ENCODE measurements at regions not wholly inside any gene's neighbourhood (a gene's known extent, or its start where the extent isn't known, plus 50 kb on each side); places are given as distances from the start of the nearest gene placed in this dataset.

DNA sequence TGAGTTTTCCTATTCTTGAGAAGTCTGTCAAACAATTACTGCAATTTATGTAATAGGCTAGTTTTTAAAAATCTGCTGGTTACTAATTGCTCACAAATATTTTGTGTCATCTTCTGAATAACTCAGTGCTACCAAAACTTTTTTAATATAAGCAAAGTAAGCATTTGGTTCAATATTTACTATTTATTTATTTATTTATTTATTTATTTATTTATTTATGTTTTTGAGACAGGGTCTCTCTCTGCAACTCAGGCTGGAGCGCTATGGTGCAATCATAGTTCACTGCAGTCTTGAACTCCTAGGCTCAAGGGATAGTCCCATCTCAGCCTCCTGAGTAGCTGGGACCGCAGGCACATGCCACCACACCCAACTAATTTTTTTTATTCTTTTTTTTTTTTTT is 60.4 kb upstream of the CDH20 start:
- Mint-ChIP-seq H3K27ac (no peak overlapping the region), H3K27me3 (ENCODE audit: low read depth in 2 of 2) (no peaks in the 10 kb centered on the region), H3K4me3 (no peak overlapping the region), H3K9me3 (peaks cover 7 to 8% of the 10 kb centered on the region in 2 donors), H3K36me3 (no peaks in the 10 kb centered on the region), H3K4me1 (no peaks in the 10 kb centered on the region)
- no peaks in the 10 kb centered on the region for H3K36me3 ChIP-seq (ENCODE audit: control insufficient read depth, insufficient read depth, low read length)
- ATAC-seq (no peak), DNase-seq (no peak)
- intact Hi-C loops (cut with micrococcal nuclease) = no loop called here
- H3K9me3 ChIP-seq (ENCODE audit: control insufficient read depth, insufficient read depth, low read length) = no peaks in the 10 kb centered on the region
- 91% methylated on average over 1 of the region's 2 CpGs for WGBS (ENCODE audit: insufficient coverage)
- no peaks in the 10 kb centered on the region for H3K4me1 ChIP-seq (ENCODE audit: control insufficient read depth, insufficient read depth, low read length)
- no peak overlapping the region for H3K4me3 ChIP-seq (ENCODE audit: low read length)
- H3K27ac ChIP-seq (ENCODE audit: low read length) = no peak overlapping the region
- TF ChIP-seq CTCF (IDR thresholded peaks at IDR 0.05) = no peak
- no peaks in the 10 kb centered on the region for H3K27me3 ChIP-seq (ENCODE audit: control insufficient read depth, insufficient read depth, low read length)

GRCh38 chr18:61273533-61273932 is 59.7 kb upstream of the CDH20 start:
- no peaks in the 10 kb centered on the region for H3K36me3 Mint-ChIP-seq
- Histone ChIP-seq H3K9me3 (ENCODE audit: control insufficient read depth, insufficient read depth, low read length) (no peaks in the 10 kb centered on the region), H3K4me3 (ENCODE audit: low read length) (no peak overlapping the region), H3K4me1 (ENCODE audit: control insufficient read depth, insufficient read depth, low read length) (no peaks in the 10 kb centered on the region), H3K27ac (ENCODE audit: low read length) (no peak overlapping the region), H3K36me3 (ENCODE audit: control insufficient read depth, insufficient read depth, low read length) (no peaks in the 10 kb centered on the region), H3K27me3 (ENCODE audit: control insufficient read depth, insufficient read depth, low read length) (no peaks in the 10 kb centered on the region)
- H3K27ac Mint-ChIP-seq = no peak overlapping the region
- WGBS (ENCODE audit: insufficient coverage) = 83% methylated on average over 3 of the region's 3 CpGs
- no peak for TF ChIP-seq CTCF (IDR thresholded peaks at IDR 0.05)
- DNase-seq (no peak), ATAC-seq (no peak)
- no peaks in the 10 kb centered on the region for H3K27me3 Mint-ChIP-seq (ENCODE audit: low read depth in 2 of 2)
- intact Hi-C loops (cut with micrococcal nuclease) = no loop called here
- no peak overlapping the region for H3K4me3 Mint-ChIP-seq
- H3K4me1 Mint-ChIP-seq = no peaks in the 10 kb centered on the region
- H3K9me3 Mint-ChIP-seq = peaks cover 8 to 9% of the 10 kb centered on the region in 2 donors

- Mint-ChIP-seq H3K27ac (no peak overlapping the region), H3K9me3 (peaks cover 4 to 9% of the 10 kb centered on the region in 2 donors), H3K4me3 (no peak overlapping the region), H3K4me1 (no peaks in the 10 kb centered on the region), H3K36me3 (no peaks in the 10 kb centered on the region), H3K27me3 (ENCODE audit: low read depth in 2 of 2) (no peaks in the 10 kb centered on the region)
- Histone ChIP-seq H3K4me1 (ENCODE audit: control insufficient read depth, insufficient read depth, low read length) (no peaks in the 10 kb centered on the region), H3K27me3 (ENCODE audit: control insufficient read depth, insufficient read depth, low read length) (no peaks in the 10 kb centered on the region), H3K27ac (ENCODE audit: low read length) (no peak overlapping the region), H3K36me3 (ENCODE audit: control insufficient read depth, insufficient read depth, low read length) (no peaks in the 10 kb centered on the region), H3K9me3 (ENCODE audit: control insufficient read depth, insufficient read depth, low read length) (no peaks in the 10 kb centered on the region), H3K4me3 (ENCODE audit: low read length) (no peak overlapping the region)
- no peak for TF ChIP-seq CTCF (IDR thresholded peaks at IDR 0.05)
- intact Hi-C loops (cut with micrococcal nuclease) = no loop called here
- DNase-seq = no peak
- no peak for ATAC-seq
These were observed 58.7 kb upstream of the CDH20 start for GRCh38 chr18:61274416-61274960.

DNA sequence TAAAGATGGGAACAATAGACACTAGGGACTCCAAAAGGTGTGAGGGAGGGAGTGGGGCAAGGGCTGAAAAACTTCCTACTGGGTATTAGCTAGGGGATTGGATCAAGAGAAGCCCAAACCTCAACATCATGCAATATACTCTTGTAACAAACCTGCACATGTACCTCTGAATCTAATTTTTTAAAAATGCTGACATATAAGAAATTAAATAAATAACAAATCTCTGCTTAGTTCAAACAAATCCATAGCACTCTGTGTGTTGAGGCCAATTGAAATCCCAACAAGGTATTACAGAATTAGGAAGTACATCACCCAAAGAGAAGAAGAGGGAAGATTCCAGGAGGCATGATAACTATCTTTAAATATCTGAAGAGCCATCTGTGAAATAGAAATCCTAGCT is 55.4 kb upstream of the CDH20 start:
- Mint-ChIP-seq H3K4me3 (no peak overlapping the region), H3K27ac (no peak overlapping the region), H3K36me3 (no peaks in the 10 kb centered on the region), H3K27me3 (ENCODE audit: low read depth in 2 of 2) (no peaks in the 10 kb centered on the region), H3K9me3 (peaks cover 8 to 10% of the 10 kb centered on the region in 2 donors), H3K4me1 (no peaks in the 10 kb centered on the region)
- ATAC-seq = no peak
- Histone ChIP-seq H3K4me3 (ENCODE audit: low read length) (no peak overlapping the region), H3K9me3 (ENCODE audit: control insufficient read depth, insufficient read depth, low read length) (no peaks in the 10 kb centered on the region), H3K4me1 (ENCODE audit: control insufficient read depth, insufficient read depth, low read length) (no peaks in the 10 kb centered on the region), H3K27me3 (ENCODE audit: control insufficient read depth, insufficient read depth, low read length) (no peaks in the 10 kb centered on the region), H3K36me3 (ENCODE audit: control insufficient read depth, insufficient read depth, low read length) (no peaks in the 10 kb centered on the region), H3K27ac (ENCODE audit: low read length) (no peak overlapping the region)
- intact Hi-C loops (cut with micrococcal nuclease) = no loop called here
- TF ChIP-seq CTCF (IDR thresholded peaks at IDR 0.05) = no peak
- DNase-seq = no peak
